ENCODE measurements at regions not wholly inside any gene's neighbourhood (a gene's known extent, or its start where the extent isn't known, plus 50 kb on each side); places are given as distances from the start of the nearest gene placed in this dataset.

- H3K27ac ChIP-seq, result no peak overlapping the region
- TF ChIP-seq CTCF (conservative IDR thresholded peaks at IDR 0.05) (no peak), ZFX (IDR thresholded peaks at IDR 0.05) (no peak)
These were observed 168.1 kb downstream of the TRIB2 start for GRCh38 chr2:12884713-12885282.

GRCh38 chr2:12890066-12890465 is 173.3 kb downstream of the TRIB2 start:
- no peak overlapping the region for H3K27ac ChIP-seq
- TF ChIP-seq ZFX (IDR thresholded peaks at IDR 0.05) (no peak), CTCF (conservative IDR thresholded peaks at IDR 0.05) (no peak)

- H3K27ac ChIP-seq, result no peak overlapping the region
- no peak for TF ChIP-seq CTCF (conservative IDR thresholded peaks at IDR 0.05)
- TF ChIP-seq ZFX (IDR thresholded peaks at IDR 0.05), result no peak
These were observed 173.8 kb downstream of the TRIB2 start for GRCh38 chr2:12890481-12890991.

- H3K27ac ChIP-seq, result no peak overlapping the region
- no peak for TF ChIP-seq CTCF (conservative IDR thresholded peaks at IDR 0.05)
- TF ChIP-seq ZFX (IDR thresholded peaks at IDR 0.05), result no peak
These were observed 178.3 kb downstream of the TRIB2 start for GRCh38 chr2:12895017-12895416.

- TF ChIP-seq ZFX (IDR thresholded peaks at IDR 0.05), result no peak
- no peak for TF ChIP-seq CTCF (conservative IDR thresholded peaks at IDR 0.05)
- no peak overlapping the region for H3K27ac ChIP-seq
These were observed 179.7 kb downstream of the TRIB2 start for GRCh38 chr2:12896318-12896982.

GRCh38 chr2:12897181-12897580 is 180.4 kb downstream of the TRIB2 start:
- H3K27ac ChIP-seq, result no peak overlapping the region
- no peak for TF ChIP-seq CTCF (conservative IDR thresholded peaks at IDR 0.05)
- no peak for TF ChIP-seq ZFX (IDR thresholded peaks at IDR 0.05)

GRCh38 chr2:12903272-12903671 is 186.5 kb downstream of the TRIB2 start:
- no peak overlapping the region for H3K27ac ChIP-seq
- no peak for TF ChIP-seq CTCF (conservative IDR thresholded peaks at IDR 0.05)
- no peak for TF ChIP-seq ZFX (IDR thresholded peaks at IDR 0.05)

Measured in C4-2B (cell line).